ENCODE measurements at regions not wholly inside any gene's neighbourhood (a gene's known extent, or its start where the extent isn't known, plus 50 kb on each side); places are given as distances from the start of the nearest gene placed in this dataset.
"Not testable (repeated sequence)": the region's sequence is repeated elsewhere in the genome, so short reads cannot be mapped to it uniquely, and the experiment has no call there.

- TF ChIP-seq EZH2 (IDR thresholded peaks at IDR 0.05; ENCODE audit: insufficient read depth, poor library complexity, severe bottlenecking) (no peak), EZH2phosphoT487 (IDR thresholded peaks at IDR 0.05; ENCODE audit: insufficient read depth, low read depth) (no peak)
- Histone ChIP-seq H3K4me2 (ENCODE audit: unreplicated experiment) (no peak overlapping the region), H2AFZ (no peak overlapping the region), H3K27me3 (replicated peaks; ENCODE audit: insufficient read depth) (no peaks in the 10 kb centered on the region; the same call in 1 of the 2 replicates), H3K9me3 (ENCODE audit: low read depth) (no peaks in the 10 kb centered on the region), H3K9ac (no peak overlapping the region), H3K27ac (no peak overlapping the region), H3K9me2 (ENCODE audit: insufficient read depth) (no peaks in the 10 kb centered on the region), H3F3A (ENCODE audit: insufficient read depth) (no peaks in the 10 kb centered on the region), H3K79me2 (ENCODE audit: insufficient read depth) (no peaks in the 10 kb centered on the region), H3K4me3 (no peak overlapping the region), H4K20me1 (ENCODE audit: insufficient read depth) (no peaks in the 10 kb centered on the region), H3K36me3 (ENCODE audit: low read depth) (no peaks in the 10 kb centered on the region), H3K4me1 (ENCODE audit: insufficient read depth) (no peaks in the 10 kb centered on the region)
- no peak for DNase-seq
- WGBS, 2 experiments (ENCODE audit: low coverage in 1 of 2, low lambda C conversion rate in 2 of 2, missing lambda C conversion rate in 2 of 2) = 34 to 35% methylated on average over 4 of the region's 4 CpGs
- in situ Hi-C loops (cut with MboI) = no loop called here
Measured at GRCh38 chr6:48389146-48390043, 278.4 kb upstream of the PTCHD4 start.

GRCh38 chr6:48388044-48388443 lies 277.0 kb upstream of the PTCHD4 start:
- H3K4me1 ChIP-seq (ENCODE audit: insufficient read depth) = no peaks in the 10 kb centered on the region
- no peak overlapping the region for H3K4me3 ChIP-seq
- no peak overlapping the region for H3K4me2 ChIP-seq (ENCODE audit: unreplicated experiment)
- in situ Hi-C loops (cut with MboI) = no loop called here
- H3K27me3 ChIP-seq (replicated peaks; ENCODE audit: insufficient read depth) = no peaks in the 10 kb centered on the region; the same call in 1 of the 2 replicates
- H4K20me1 ChIP-seq (ENCODE audit: insufficient read depth) = no peaks in the 10 kb centered on the region
- no peak overlapping the region for H2AFZ ChIP-seq
- H3K27ac ChIP-seq = no peak overlapping the region
- no peaks in the 10 kb centered on the region for H3F3A ChIP-seq (ENCODE audit: insufficient read depth)
- H3K79me2 ChIP-seq (ENCODE audit: insufficient read depth) = no peaks in the 10 kb centered on the region
- no peak for TF ChIP-seq EZH2 (IDR thresholded peaks at IDR 0.05; ENCODE audit: insufficient read depth, poor library complexity, severe bottlenecking)
- TF ChIP-seq EZH2phosphoT487 (IDR thresholded peaks at IDR 0.05; ENCODE audit: insufficient read depth, low read depth) = no peak
- no peaks in the 10 kb centered on the region for H3K9me2 ChIP-seq (ENCODE audit: insufficient read depth)
- no peaks in the 10 kb centered on the region for H3K36me3 ChIP-seq (ENCODE audit: low read depth)
- no peak for DNase-seq
- no peak overlapping the region for H3K9ac ChIP-seq
- H3K9me3 ChIP-seq (ENCODE audit: low read depth) = no peaks in the 10 kb centered on the region
- 9 to 25% methylated on average over 2 of the region's 2 CpGs for WGBS, 2 experiments (ENCODE audit: low coverage in 1 of 2, low lambda C conversion rate in 2 of 2, missing lambda C conversion rate in 2 of 2)

GRCh38 chr6:48378884-48379407 lies 267.9 kb upstream of the PTCHD4 start:
- no peak for DNase-seq
- no peak overlapping the region for H3K27ac ChIP-seq
- H3K9me2 ChIP-seq (ENCODE audit: insufficient read depth) = 0 out of 2 replicates have a peak, but pooled peaks cover 5% of the 10 kb centered on the region
- in situ Hi-C loops (cut with MboI) = no loop called here
- H3K4me2 ChIP-seq (ENCODE audit: unreplicated experiment) = no peak overlapping the region
- no peaks in the 10 kb centered on the region for H3K4me1 ChIP-seq (ENCODE audit: insufficient read depth)
- no peaks in the 10 kb centered on the region for H4K20me1 ChIP-seq (ENCODE audit: insufficient read depth)
- TF ChIP-seq EZH2phosphoT487 (IDR thresholded peaks at IDR 0.05; ENCODE audit: insufficient read depth, low read depth) = no peak
- TF ChIP-seq EZH2 (IDR thresholded peaks at IDR 0.05; ENCODE audit: insufficient read depth, poor library complexity, severe bottlenecking) = no peak
- no peaks in the 10 kb centered on the region for H3F3A ChIP-seq (ENCODE audit: insufficient read depth)
- H3K4me3 ChIP-seq = no peak overlapping the region
- no peaks in the 10 kb centered on the region; the same call in 1 of the 2 replicates for H3K27me3 ChIP-seq (replicated peaks; ENCODE audit: insufficient read depth)
- H3K36me3 ChIP-seq (ENCODE audit: low read depth) = no peaks in the 10 kb centered on the region
- no peak overlapping the region for H3K9ac ChIP-seq
- H2AFZ ChIP-seq = no peak overlapping the region
- no peaks in the 10 kb centered on the region for H3K79me2 ChIP-seq (ENCODE audit: insufficient read depth)
- no peaks in the 10 kb centered on the region for H3K9me3 ChIP-seq (ENCODE audit: low read depth)

GRCh38 chr6:48377115-48377514 lies 266.1 kb upstream of the PTCHD4 start:
- Histone ChIP-seq H3K4me3 (no peak overlapping the region), H2AFZ (no peak overlapping the region), H3K27me3 (replicated peaks; ENCODE audit: insufficient read depth) (no peaks in the 10 kb centered on the region; the same call in 1 of the 2 replicates)

GRCh38 chr6:48371226-48371625 lies 260.2 kb upstream of the PTCHD4 start:
- H3K27me3 ChIP-seq (replicated peaks; ENCODE audit: insufficient read depth); H4K20me1 ChIP-seq (ENCODE audit: insufficient read depth); H3K9ac ChIP-seq; H3K36me3 ChIP-seq (ENCODE audit: low read depth); H3K9me3 ChIP-seq (ENCODE audit: low read depth); DNase-seq; H3K4me1 ChIP-seq (ENCODE audit: insufficient read depth); H3F3A ChIP-seq (ENCODE audit: insufficient read depth); H3K9me2 ChIP-seq (ENCODE audit: insufficient read depth); H3K4me2 ChIP-seq (ENCODE audit: unreplicated experiment); H3K79me2 ChIP-seq (ENCODE audit: insufficient read depth); in situ Hi-C loops (cut with MboI); H2AFZ ChIP-seq; H3K27ac ChIP-seq; H3K4me3 ChIP-seq: not testable (repeated sequence)
- 84 to 85% methylated on average over 15 to 23 of the region's 34 CpGs for WGBS, 2 experiments (ENCODE audit: low coverage in 1 of 2, low lambda C conversion rate in 2 of 2, missing lambda C conversion rate in 2 of 2)

More at GRCh38 chr6:48377115-48377514, 266.1 kb upstream of the PTCHD4 start:
- Histone ChIP-seq H3K4me1 (ENCODE audit: insufficient read depth) (no peaks in the 10 kb centered on the region), H3K79me2 (ENCODE audit: insufficient read depth) (no peaks in the 10 kb centered on the region), H3K36me3 (ENCODE audit: low read depth) (no peaks in the 10 kb centered on the region), H3F3A (ENCODE audit: insufficient read depth) (no peaks in the 10 kb centered on the region), H4K20me1 (ENCODE audit: insufficient read depth) (no peaks in the 10 kb centered on the region), H3K4me2 (ENCODE audit: unreplicated experiment) (no peak overlapping the region), H3K9ac (no peak overlapping the region), H3K9me2 (ENCODE audit: insufficient read depth) (0 out of 2 replicates have a peak, but pooled peaks cover 5% of the 10 kb centered on the region), H3K27ac (no peak overlapping the region), H3K9me3 (ENCODE audit: low read depth) (no peaks in the 10 kb centered on the region)
- no peak for DNase-seq
- TF ChIP-seq EZH2 (IDR thresholded peaks at IDR 0.05; ENCODE audit: insufficient read depth, poor library complexity, severe bottlenecking) = no peak
- TF ChIP-seq EZH2phosphoT487 (IDR thresholded peaks at IDR 0.05; ENCODE audit: insufficient read depth, low read depth) = no peak
- 30 to 34% methylated on average over 3 of the region's 3 CpGs for WGBS, 2 experiments (ENCODE audit: low coverage in 1 of 2, low lambda C conversion rate in 2 of 2, missing lambda C conversion rate in 2 of 2)
- in situ Hi-C loops (cut with MboI) = no loop called here

All from GM23248 (cell line).